HepG2 (cell line): ENCODE measurements at regions not wholly inside any gene's neighbourhood (a gene's known extent, or its start where the extent isn't known, plus 50 kb on each side); places are given as distances from the start of the nearest gene placed in this dataset.

ENCODE experiments used
- MAFK ChIP-seq, 2 experiments: IDR thresholded peaks in 1 of 2; conservative IDR thresholded peaks in 1 of 2; 2 replicates each; pipeline ENCODE4 v1.6.1; 2011; ENCODE audit warnings: improper control_type of control experiment in 2 of 2, low read length in 2 of 2
- MBD4 ChIP-seq: IDR thresholded peaks from 2 replicates; pipeline ENCODE4 v1.6.1; 2012; ENCODE audit warnings: low read length, inconsistent platforms, borderline replicate concordance
- POLR2A ChIP-seq, 2 experiments: IDR thresholded peaks; 2 replicates each; pipeline ENCODE4 v1.6.1; 2011; ENCODE audit warnings: low read depth in 2 of 2, low read length in 2 of 2, mild to moderate bottlenecking in 1 of 2, moderate library complexity in 1 of 2; ENCODE audit not compliant: insufficient read depth in 1 of 2
- RFX1 ChIP-seq: fragments of 450-650 bp; IDR thresholded peaks from 2 replicates; pipeline ENCODE4 v1.6.1; 2017
- YEATS4 ChIP-seq: sonication (generic); formaldehyde crosslinking; IDR thresholded peaks from 2 replicates; pipeline ENCODE4 v1.4.0; 2020; ENCODE audit warnings: missing genetic modification reagents, borderline replicate concordance
- ZBTB7A ChIP-seq: sonication (generic); formaldehyde crosslinking; IDR thresholded peaks from 2 replicates; pipeline ENCODE4 v1.8.0; 2022; ENCODE audit warnings: mild to moderate bottlenecking, missing genetic modification reagents
- ZNF335 ChIP-seq: sonication (generic); formaldehyde crosslinking; IDR thresholded peaks from 2 replicates; pipeline ENCODE4 v1.4.0; 2020; ENCODE audit warnings: missing genetic modification reagents
- ZNF768 ChIP-seq: sonication (generic); formaldehyde crosslinking; IDR thresholded peaks from 2 replicates; pipeline ENCODE4 v1.4.0; 2020; ENCODE audit warnings: missing genetic modification reagents
- ZSCAN25 ChIP-seq: sonication (generic); formaldehyde crosslinking; IDR thresholded peaks from 2 replicates; pipeline ENCODE4 v1.8.0; 2022; ENCODE audit warnings: mild to moderate bottlenecking, missing genetic modification reagents
- TF ChIP-seq, protein P1 (sequence below): sonication (generic); formaldehyde crosslinking; IDR thresholded peaks from 2 replicates; pipeline ENCODE4 v1.4.0; 2020; ENCODE audit warnings: low read depth, missing genetic modification reagents
- TF ChIP-seq, protein P2 (sequence below): sonication (generic); formaldehyde crosslinking; IDR thresholded peaks from 2 replicates; pipeline ENCODE4 v1.4.0; 2020; ENCODE audit warnings: missing genetic modification reagents
- TF ChIP-seq, protein P3 (sequence below): sonication (generic); formaldehyde crosslinking; conservative IDR thresholded peaks from 2 replicates; pipeline ENCODE4 v1.8.0; 2022; ENCODE audit warnings: missing genetic modification reagents

DNA sequence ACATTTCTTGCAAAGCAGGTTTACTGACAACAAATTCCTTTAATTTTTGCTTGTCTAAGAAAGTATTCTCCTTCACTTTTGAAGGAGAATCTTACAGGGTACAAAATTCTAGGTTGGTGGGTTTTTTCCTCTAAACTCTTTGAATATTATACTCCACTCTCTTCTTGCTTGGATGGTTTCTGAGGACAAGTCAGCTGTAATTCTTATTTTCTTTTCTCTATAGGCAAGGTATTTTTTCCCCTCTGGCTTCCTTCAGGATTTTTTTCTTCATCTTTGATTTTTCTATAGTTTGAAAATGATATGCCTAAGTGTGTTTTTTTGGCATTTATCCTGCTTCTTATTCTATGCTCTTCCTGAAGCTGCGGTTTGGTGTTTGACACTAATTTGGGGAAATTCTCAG, 112.5 kb upstream of the HIVEP1 start:
- TF ChIP-seq, protein P1, sequence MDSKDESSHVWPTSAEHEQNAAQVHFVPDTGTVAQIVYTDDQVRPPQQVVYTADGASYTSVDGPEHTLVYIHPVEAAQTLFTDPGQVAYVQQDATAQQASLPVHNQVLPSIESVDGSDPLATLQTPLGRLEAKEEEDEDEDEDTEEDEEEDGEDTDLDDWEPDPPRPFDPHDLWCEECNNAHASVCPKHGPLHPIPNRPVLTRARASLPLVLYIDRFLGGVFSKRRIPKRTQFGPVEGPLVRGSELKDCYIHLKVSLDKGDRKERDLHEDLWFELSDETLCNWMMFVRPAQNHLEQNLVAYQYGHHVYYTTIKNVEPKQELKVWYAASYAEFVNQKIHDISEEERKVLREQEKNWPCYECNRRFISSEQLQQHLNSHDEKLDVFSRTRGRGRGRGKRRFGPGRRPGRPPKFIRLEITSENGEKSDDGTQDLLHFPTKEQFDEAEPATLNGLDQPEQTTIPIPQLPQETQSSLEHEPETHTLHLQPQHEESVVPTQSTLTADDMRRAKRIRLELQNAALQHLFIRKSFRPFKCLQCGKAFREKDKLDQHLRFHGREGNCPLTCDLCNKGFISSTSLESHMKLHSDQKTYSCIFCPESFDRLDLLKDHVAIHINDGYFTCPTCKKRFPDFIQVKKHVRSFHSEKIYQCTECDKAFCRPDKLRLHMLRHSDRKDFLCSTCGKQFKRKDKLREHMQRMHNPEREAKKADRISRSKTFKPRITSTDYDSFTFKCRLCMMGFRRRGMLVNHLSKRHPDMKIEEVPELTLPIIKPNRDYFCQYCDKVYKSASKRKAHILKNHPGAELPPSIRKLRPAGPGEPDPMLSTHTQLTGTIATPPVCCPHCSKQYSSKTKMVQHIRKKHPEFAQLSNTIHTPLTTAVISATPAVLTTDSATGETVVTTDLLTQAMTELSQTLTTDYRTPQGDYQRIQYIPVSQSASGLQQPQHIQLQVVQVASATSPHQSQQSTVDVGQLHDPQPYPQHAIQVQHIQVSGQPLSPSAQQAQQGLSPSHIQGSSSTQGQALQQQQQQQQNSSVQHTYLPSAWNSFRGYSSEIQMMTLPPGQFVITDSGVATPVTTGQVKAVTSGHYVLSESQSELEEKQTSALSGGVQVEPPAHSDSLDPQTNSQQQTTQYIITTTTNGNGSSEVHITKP (CRISPR knock-in tag) = no peak
- TF ChIP-seq POLR2A (IDR thresholded peaks at IDR 0.05; ENCODE audit: insufficient read depth in 1 of 2, low read depth in 2 of 2, low read length in 2 of 2) (no peak), ZSCAN25 (CRISPR knock-in tag) (no peak), RFX1 (no peak), ZNF768 (no peak), ZNF335 (no peak), MAFK (conservative IDR thresholded peaks at IDR 0.05 in 1 of 2, IDR thresholded peaks at IDR 0.05 in 1 of 2; ENCODE audit: low read length in 2 of 2) (no peak), ZBTB7A (no peak), MBD4 (no peak), YEATS4 (CRISPR knock-in tag) (no peak)
- TF ChIP-seq, protein P2, sequence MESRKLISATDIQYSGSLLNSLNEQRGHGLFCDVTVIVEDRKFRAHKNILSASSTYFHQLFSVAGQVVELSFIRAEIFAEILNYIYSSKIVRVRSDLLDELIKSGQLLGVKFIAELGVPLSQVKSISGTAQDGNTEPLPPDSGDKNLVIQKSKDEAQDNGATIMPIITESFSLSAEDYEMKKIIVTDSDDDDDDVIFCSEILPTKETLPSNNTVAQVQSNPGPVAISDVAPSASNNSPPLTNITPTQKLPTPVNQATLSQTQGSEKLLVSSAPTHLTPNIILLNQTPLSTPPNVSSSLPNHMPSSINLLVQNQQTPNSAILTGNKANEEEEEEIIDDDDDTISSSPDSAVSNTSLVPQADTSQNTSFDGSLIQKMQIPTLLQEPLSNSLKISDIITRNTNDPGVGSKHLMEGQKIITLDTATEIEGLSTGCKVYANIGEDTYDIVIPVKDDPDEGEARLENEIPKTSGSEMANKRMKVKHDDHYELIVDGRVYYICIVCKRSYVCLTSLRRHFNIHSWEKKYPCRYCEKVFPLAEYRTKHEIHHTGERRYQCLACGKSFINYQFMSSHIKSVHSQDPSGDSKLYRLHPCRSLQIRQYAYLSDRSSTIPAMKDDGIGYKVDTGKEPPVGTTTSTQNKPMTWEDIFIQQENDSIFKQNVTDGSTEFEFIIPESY = no peak
- TF ChIP-seq, protein P3, sequence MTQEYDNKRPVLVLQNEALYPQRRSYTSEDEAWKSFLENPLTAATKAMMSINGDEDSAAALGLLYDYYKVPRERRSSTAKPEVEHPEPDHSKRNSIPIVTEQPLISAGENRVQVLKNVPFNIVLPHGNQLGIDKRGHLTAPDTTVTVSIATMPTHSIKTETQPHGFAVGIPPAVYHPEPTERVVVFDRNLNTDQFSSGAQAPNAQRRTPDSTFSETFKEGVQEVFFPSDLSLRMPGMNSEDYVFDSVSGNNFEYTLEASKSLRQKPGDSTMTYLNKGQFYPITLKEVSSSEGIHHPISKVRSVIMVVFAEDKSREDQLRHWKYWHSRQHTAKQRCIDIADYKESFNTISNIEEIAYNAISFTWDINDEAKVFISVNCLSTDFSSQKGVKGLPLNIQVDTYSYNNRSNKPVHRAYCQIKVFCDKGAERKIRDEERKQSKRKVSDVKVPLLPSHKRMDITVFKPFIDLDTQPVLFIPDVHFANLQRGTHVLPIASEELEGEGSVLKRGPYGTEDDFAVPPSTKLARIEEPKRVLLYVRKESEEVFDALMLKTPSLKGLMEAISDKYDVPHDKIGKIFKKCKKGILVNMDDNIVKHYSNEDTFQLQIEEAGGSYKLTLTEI (CRISPR knock-in tag) = no peak
